GM21723 (cell line): ENCODE measurements at regions not wholly inside any gene's neighbourhood (a gene's known extent, or its start where the extent isn't known, plus 50 kb on each side); places are given as distances from the start of the nearest gene placed in this dataset.

Source experiments
- ATAC-seq: cut with Tn5 transposase; IDR thresholded peaks from one replicate; pipeline ENCODE4 v1.9.1; 2021; ENCODE audit warnings: mild to moderate bottlenecking, moderate library complexity; ENCODE audit not compliant: unreplicated experiment

GRCh38 chr11:103530257-103530656, 421.0 kb downstream of the DYNC2H1 start:
- no peak for ATAC-seq

DNA sequence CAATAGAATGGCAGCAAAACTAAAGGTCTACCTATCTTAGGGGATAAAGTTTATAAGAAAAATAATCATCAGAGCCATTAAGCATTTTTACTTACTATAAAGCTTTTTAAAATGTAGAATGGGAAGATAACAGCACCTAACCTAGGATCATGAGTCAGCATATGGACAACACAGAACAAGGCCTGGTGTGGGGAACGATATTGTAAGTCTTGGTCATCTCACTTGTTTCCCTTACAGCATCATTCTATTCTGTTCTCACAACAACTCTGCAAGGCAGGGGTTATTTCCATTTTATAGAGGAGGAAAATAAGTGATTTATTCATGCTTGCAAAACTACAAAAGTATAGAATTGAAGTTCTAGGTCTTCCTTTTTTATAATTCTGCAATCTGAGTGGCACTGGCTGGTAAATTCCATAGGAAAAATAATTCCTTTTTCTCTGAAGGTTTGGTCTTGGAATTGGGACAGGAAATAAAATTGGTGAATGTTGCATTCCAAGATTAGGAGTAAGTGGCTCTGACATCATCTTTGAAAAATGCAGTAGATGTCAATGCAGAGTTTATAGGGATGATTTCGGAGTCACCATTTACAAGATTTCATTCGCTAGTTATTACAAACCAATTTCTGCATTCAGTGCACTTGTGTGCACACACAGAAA, 423.0 kb downstream of the DYNC2H1 start:
- ATAC-seq, result no peak

- ATAC-seq, result no peak
Observed at GRCh38 chr11:103534191-103534590, 425.0 kb downstream of the DYNC2H1 start.

- ATAC-seq, result no peak
Observed at GRCh38 chr11:103534959-103535358, 425.7 kb downstream of the DYNC2H1 start.

- no peak for ATAC-seq
Observed at GRCh38 chr11:103536335-103536722, 427.1 kb downstream of the DYNC2H1 start.

GRCh38 chr11:103537904-103538502, 428.8 kb downstream of the DYNC2H1 start:
- no peak for ATAC-seq

- no peak for ATAC-seq
Observed at GRCh38 chr11:103539166-103539565, 429.9 kb downstream of the DYNC2H1 start.

DNA sequence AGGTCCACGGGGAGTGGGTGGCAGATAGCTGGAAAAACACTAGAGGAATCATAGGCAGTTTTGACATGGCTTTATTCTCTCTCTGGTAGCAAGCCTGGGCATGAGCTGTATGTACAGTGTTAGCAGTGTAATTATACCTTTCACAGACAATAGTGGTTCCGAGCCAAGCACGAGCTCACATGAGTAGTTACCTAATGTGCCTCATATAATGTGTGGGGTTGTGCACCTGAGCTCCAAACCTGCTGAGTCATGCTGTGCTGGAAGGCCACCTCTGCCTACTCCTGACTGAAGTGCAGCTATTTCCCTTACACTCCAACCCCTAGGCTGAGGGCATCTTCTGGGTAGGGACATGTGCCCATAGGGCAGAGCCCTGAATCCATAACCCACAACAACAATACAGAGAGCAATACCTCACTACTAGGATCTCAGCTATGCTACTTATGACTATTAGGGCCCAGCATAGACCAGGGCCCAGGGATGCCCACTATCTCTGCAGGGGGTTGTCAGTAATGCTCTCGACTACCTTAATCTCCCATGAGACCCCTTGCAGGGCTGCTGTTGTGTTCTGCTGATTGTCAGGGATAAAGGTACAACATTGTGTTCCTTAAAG, 432.1 kb downstream of the DYNC2H1 start:
- ATAC-seq, result no peak

- ATAC-seq, result no peak
Observed at GRCh38 chr11:103542851-103543250, 433.6 kb downstream of the DYNC2H1 start.

DNA sequence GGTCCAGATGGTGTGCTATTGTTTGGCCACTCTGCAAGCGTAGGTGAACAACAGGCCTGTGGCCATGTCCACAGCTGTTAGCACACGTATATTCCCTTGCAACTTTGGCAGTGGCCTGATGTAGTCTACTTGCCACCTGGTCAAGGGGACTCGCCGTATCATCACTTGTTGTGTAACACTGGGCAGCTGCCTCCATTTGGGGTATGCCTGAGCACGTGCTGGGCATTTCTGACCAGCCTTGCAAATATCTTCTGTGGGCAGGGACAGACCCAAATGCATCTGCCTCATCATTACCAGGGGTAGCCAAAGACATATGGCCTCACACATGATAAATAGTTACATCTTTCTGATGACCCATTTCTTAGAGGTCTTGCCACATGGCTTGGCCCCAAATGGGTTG, 434.2 kb downstream of the DYNC2H1 start:
- ATAC-seq, result no peak

DNA sequence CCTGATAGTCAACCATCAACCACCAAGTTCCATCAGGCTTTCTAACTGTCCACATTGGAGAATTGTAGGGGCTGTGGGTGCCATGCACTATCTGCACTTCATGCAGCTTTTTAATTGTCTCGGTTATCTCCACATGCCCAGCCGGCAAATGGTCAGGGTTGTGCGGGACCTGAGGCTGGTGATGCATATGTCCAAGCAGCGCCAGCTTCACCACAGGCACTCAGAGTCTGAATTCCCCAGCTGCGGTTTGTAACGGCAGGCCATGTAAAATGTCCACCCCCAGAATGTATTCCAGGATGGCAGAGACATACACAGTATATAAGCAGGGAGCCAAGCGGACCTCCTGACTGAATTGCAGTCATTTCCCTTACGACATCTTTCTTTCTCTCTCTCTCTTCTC, 435.6 kb downstream of the DYNC2H1 start:
- no peak for ATAC-seq

- no peak for ATAC-seq
Observed at GRCh38 chr11:103545551-103545950, 436.3 kb downstream of the DYNC2H1 start.

- ATAC-seq, result no peak
Observed at GRCh38 chr11:103546236-103546635, 437.0 kb downstream of the DYNC2H1 start.

- ATAC-seq, result no peak
Observed at GRCh38 chr11:103547024-103547423, 437.8 kb downstream of the DYNC2H1 start.

DNA sequence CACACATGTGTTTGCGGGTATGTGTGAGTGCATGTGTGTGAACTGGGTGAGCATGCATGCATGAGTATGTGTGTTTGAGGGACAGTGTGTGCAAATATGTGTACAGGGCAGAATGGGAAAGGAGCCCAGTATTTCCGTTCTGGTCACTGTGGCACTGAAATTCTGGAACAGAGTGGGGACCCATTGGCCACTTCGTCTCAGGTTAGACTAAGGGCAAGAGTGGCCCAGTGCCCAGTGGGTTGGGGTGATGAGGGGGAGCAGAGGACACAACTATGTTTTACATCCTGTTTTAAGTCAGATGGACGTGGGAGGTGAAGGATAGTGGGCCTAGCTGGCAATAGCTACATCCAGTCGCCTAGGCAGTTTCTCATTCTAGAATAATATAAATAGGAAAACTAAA, 438.5 kb downstream of the DYNC2H1 start:
- no peak for ATAC-seq

- no peak for ATAC-seq
Observed at GRCh38 chr11:103548838-103549237, 439.6 kb downstream of the DYNC2H1 start.

GRCh38 chr11:103550811-103551210, 441.6 kb downstream of the DYNC2H1 start:
- no peak for ATAC-seq

- no peak for ATAC-seq
Observed at GRCh38 chr11:103552086-103552485, 442.9 kb downstream of the DYNC2H1 start.

DNA sequence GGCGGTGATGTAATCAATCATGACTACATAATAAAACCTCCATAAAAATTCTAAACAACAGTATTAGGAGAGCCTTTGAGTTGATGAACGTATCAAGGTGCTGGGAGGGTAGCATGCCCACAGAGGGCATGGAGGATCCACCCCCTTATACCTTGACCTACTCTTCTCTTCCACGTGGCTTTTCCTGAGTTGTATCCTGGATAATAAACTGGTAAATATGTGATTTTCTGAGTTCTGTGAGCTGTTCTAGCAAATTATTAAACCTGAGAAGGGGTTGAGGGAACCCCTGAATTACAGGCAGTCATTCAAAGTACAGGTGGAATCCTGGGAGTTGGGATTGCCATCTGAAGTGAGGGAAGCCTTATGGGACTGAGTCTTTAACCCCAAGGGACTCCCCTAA, 446.9 kb downstream of the DYNC2H1 start:
- no peak for ATAC-seq

DNA sequence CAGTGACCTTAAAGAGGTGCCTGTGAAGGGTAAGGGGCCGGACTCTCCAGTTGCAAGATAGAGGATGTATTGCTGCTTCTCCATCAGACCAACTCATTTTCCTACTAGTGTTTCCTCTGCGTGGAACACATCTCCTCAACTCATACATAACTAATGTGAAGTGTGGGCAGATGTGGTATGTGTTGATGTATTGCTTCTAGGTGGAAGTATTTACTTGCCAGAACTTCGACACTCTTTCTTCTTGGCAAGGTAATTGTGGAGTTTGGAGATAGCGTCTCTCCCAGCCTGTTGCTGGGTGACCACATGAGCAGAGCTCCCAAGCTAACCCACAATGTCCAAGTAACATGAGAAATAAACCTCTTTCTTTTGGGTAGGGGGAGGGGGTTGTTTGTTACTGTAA, 456.9 kb downstream of the DYNC2H1 start:
- no peak for ATAC-seq

GRCh38 chr11:103581760-103582159, 454.7 kb upstream of the DDI1 start:
- no peak for ATAC-seq

DNA sequence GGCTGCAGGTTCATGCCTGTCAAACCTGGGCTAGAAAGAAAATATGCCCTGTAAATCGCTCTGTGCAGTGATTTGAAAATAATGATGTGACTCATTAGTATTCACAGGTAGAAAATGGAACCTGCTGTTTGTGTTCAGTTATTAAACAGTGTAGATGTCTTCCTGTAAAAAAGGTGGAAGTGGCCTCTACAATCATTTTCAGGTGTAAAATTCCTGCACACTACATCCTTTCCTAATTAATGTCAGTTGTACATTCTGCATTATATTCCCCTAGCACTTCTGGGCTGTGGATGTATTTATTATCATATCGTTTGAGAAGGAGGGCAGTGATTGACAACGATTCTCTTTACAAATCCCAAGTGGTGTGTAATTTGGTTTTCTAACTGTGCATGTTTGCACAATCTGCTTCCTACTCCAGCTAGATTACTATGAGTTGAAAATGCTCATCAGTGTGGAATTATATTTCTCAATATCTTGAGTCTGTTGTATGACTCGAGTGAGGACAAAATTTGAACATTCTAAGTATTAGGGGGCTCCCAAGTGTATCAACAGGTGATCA, 454.0 kb upstream of the DDI1 start:
- ATAC-seq, result no peak
